T1000 (cell line): ENCODE measurements at regions not wholly inside any gene's neighbourhood (a gene's known extent, or its start where the extent isn't known, plus 50 kb on each side); places are given as distances from the start of the nearest gene placed in this dataset.

Source experiments
- DNase-seq: peaks from one replicate; lab custom pipeline; 2025; ENCODE audit warnings: mixed read lengths; lab: John Stamatoyannopoulos, UW

- no peak for DNase-seq
Observed at GRCh38 chr9:108241384-108242073, 614.3 kb downstream of the ACTL7B start.

GRCh38 chr9:108239696-108240321, 616.0 kb downstream of the ACTL7B start:
- no peak for DNase-seq

- no peak for DNase-seq
Observed at GRCh38 chr9:108235609-108236008, 620.2 kb downstream of the ACTL7B start.

- no peak for DNase-seq
Observed at GRCh38 chr9:108234811-108235210, 621.0 kb downstream of the ACTL7B start.

GRCh38 chr9:108225149-108225800, 630.5 kb downstream of the ACTL7B start:
- no peak for DNase-seq

GRCh38 chr9:108224716-108225115, 631.1 kb downstream of the ACTL7B start:
- DNase-seq = no peak

GRCh38 chr9:108219664-108220063, 636.1 kb downstream of the ACTL7B start:
- DNase-seq = no peak

- no peak for DNase-seq
Observed at GRCh38 chr9:108217431-108218349, 638.1 kb downstream of the ACTL7B start.

GRCh38 chr9:108213511-108213910, 642.3 kb downstream of the ACTL7B start:
- no peak for DNase-seq

- DNase-seq = no peak
Observed at GRCh38 chr9:108212184-108212583, 643.6 kb downstream of the ACTL7B start.

GRCh38 chr9:108211411-108211955, 644.3 kb downstream of the ACTL7B start:
- no peak for DNase-seq

GRCh38 chr9:108209132-108209685, 646.6 kb downstream of the ACTL7B start:
- DNase-seq = no peak

- no peak for DNase-seq
Observed at GRCh38 chr9:108207561-108208165, 648.1 kb downstream of the ACTL7B start.

GRCh38 chr9:108205276-108205675, 650.5 kb downstream of the ACTL7B start:
- no peak for DNase-seq

GRCh38 chr9:108197899-108198298, 657.9 kb downstream of the ACTL7B start:
- DNase-seq = no peak

- DNase-seq = no peak
Observed at GRCh38 chr9:108197008-108197365, 658.8 kb downstream of the ACTL7B start.

- no peak for DNase-seq
Observed at GRCh38 chr9:108196332-108197007, 659.3 kb downstream of the ACTL7B start.

GRCh38 chr9:108194154-108194553, 661.6 kb downstream of the ACTL7B start:
- no peak for DNase-seq

GRCh38 chr9:108193026-108193710, 662.6 kb downstream of the ACTL7B start:
- DNase-seq = no peak

GRCh38 chr9:108191065-108191464, 664.7 kb downstream of the ACTL7B start:
- no peak for DNase-seq
